ENCODE measurements at regions not wholly inside any gene's neighbourhood (a gene's known extent, or its start where the extent isn't known, plus 50 kb on each side); places are given as distances from the start of the nearest gene placed in this dataset.

GRCh38 chr13:104105418-104106355, 1039.5 kb upstream of the SLC10A2 start:
- TF ChIP-seq POLR2AphosphoS5 (IDR thresholded peaks at IDR 0.05): no peak
- no peak for TF ChIP-seq CTCF (IDR thresholded peaks at IDR 0.05)
- TF ChIP-seq POLR2A (IDR thresholded peaks at IDR 0.05): no peak

All from breast epithelium (tissue), 3 donors.